ENCODE measurements at regions not wholly inside any gene's neighbourhood (a gene's known extent, or its start where the extent isn't known, plus 50 kb on each side); places are given as distances from the start of the nearest gene placed in this dataset.
"Not testable (repeated sequence)": the region's sequence is repeated elsewhere in the genome, so short reads cannot be mapped to it uniquely, and the experiment has no call there.

DNA sequence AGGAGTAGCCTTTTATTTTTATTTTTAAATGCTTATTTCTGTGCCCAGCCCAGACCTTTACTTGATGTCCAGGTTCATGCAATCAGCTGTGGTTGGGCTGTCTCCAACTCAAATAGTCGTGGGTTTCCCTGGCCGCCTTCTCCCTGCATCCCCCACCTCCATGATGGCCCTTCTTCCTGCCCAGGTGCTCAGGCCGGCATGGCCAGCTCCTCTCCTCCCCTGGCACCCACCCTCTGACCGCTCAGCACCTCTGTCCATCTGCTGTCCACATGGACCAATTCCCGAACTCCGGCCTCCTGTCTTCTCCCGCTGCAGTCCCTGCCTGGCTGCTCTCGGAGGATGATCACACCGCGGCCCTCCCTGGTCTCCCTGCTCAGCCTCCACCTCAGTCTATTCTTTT, 81.2 kb upstream of the SULF2 start:
- DNase-seq, result no peak

DNA sequence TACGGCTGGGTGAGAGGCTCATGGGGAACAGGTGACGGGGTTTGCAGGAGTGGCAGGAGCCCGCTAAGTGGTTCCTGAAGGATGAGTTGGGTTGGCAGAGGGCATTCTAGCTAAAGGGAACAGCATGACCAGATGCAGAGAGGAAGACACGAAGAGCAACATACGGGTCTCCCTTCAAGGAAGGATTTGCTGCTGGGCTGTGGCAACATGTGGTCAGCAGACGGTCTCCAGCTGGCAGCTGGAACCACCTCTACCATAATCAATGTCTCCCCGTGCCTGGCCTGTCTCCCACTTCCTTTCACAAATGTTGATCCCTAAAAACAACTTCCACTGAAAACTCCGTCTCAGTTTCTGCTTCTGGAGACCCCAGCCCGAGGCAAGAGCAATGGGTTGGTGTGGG, 80.6 kb upstream of the SULF2 start:
- DNase-seq, result no peak

DNA sequence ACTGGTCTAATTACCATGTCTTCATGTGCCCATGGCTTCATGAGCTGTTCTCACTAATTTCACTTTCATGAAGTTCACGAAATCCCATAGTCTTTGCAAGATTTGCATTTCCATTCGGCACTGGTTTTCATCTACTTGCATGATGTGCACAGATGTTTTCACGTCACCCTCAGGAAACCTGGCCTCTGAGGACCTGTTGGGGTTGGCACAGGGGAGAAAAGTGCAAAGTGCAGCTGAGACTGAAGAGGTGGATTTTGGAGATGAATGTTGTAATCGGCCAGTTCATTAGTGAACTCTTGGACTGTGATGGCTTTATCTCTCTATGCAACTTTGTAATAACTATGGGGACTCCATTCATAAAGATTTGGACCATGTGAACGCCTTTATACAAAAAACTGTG, 80.2 kb upstream of the SULF2 start:
- DNase-seq, result no peak

DNA sequence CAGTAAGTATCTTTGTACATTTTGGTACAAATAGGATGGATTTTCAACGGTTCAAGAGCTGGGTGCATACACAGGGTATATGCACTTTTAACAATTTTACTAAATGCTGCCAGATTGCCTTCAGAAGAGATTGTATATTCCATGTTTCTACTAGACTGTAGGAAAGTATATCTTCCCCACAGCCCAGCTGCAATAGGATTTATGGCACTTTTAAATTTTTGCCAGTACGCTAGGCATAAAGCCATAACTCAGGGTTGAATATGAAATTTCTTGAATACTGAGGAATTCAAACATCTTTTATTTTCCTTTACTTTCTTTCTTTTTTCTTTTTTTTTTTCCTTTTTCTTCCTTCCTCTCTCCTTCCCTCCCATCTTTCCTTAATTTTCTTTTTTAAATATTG, 78.7 kb upstream of the SULF2 start:
- no peak for DNase-seq

DNA sequence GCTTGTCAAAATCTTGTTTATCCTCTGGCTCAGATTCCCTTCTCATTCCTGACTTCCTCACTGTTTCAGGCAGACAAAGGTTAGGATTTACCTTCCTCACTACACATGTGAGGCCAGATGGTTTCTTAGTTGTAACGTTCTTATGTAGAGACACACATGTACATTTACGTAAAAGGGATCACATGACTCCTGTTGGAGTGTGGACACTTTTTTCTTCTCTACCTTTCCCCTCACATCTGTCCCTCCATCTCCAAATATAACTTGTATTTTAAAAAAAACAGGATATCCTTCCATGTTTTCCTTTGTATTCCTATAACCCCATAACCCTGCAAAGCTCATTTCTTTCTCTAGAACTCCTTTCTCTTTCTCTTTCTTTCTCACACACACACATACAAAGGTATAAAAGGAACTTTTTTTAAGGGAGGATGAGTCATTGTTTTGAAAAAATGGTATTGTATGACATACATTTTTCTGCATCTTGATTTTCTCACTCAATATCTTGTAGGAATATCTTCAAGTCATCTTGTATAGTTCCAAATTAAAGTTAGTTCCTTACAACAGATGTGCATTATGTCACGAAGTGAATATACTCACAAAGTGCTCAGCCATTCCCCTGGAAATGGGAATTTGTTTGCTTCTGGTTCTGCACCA, 78.2 kb upstream of the SULF2 start:
- no peak for DNase-seq

DNA sequence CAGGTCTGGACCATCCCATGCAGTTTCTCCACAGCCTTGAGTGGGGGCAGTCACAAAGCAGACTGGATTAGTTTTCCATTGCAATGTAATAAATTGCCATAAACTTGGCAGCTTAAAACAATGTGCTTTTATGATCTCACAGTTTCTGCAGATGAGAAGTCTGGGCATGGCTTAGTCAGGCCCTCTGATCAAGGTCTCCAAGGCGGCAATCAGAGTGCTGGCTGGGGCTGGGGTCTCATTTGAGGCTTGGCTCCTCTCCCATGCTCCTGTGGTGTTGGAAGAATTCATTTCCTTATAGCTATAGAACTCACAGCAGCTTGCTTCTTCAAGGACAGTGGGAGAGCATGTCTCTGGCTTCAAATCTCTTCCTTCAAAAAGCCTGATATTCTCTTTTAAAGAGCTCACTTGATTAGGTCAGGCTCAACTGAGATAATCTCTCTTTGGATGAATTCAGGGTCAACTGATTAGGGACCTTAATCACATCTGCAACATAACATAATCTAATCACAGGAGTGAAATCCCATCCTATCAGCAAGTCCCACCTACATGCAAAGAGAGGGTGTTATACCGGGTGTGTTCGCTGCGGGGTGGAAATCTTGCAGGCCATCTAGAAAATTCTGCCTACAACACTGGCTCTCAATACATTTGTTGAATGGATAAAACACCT, 77.4 kb upstream of the SULF2 start:
- DNase-seq, result peak; percentile 59

DNA sequence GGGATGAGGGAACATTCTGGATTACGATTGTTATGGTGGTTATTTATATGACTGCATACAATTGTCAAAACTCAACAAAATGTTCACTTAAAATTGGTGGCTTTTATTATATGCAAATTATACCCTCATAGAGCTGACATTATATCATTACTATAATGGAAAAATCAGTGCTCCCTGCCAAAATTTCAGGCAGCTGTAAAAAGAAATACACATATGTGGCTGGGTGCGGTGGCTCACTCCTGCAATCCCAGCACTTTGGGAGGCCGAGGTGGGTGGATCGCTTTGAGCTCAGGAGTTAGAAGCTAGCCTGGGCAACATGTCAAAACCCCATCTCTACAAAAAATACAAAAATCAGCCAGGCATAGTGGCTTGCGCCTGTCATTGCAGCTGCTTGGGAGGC, 75.8 kb upstream of the SULF2 start:
- no peak for DNase-seq

DNA sequence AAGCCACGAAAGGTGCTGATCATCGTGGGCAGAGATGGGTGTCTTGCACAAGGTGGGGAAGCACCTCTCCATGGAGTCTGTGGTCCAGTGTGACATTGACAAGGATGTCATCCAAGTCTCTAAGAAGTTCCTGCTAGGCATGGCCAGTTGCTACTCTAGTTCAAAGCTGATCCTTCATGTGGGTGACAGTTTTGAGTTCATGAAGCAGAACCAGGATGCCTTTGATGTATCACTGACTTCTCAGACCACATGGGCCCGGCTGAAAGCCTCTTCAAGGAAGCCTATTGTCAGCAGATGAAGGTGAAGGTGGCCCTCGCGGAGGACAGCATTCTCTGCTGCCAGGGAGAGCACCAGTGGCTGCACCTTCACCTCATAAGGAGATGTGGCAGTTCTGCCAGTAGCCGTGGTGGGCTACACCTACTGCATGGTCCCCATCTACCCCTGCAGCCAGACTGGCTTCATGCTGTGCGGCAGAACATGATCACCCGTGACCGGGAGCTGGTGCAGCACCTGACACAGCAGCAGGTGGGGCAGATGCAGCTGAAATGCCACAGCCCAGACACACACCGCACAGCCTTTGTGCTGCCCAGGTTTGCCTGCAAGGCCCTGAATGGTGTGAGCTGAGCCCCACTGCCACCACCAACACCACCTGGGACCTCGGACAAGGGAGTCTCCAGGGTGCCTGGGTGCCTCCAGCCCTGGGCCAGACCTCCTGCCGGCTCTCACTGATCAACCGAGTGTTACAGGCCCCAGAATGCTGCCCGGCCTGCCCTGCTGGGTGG, 75.0 kb upstream of the SULF2 start:
- no peak for DNase-seq

DNA sequence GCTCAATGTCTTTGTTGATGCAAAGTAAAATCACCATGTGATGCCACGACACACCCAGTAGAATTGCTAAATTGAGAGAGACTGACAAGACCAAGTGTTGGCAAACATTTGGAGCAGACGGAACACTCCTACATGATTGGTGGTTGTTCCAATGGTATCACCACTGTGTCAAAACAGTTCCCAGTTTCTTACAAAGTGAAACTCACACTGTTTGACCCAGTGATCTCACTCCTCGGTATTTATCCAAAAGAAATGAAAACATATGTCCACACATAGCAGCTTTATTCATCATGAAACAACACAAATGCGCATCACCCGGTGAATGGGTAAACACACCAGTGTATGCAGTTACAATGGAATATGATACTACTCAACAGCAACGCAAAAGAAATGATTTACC, 74.0 kb upstream of the SULF2 start:
- no peak for DNase-seq

DNA sequence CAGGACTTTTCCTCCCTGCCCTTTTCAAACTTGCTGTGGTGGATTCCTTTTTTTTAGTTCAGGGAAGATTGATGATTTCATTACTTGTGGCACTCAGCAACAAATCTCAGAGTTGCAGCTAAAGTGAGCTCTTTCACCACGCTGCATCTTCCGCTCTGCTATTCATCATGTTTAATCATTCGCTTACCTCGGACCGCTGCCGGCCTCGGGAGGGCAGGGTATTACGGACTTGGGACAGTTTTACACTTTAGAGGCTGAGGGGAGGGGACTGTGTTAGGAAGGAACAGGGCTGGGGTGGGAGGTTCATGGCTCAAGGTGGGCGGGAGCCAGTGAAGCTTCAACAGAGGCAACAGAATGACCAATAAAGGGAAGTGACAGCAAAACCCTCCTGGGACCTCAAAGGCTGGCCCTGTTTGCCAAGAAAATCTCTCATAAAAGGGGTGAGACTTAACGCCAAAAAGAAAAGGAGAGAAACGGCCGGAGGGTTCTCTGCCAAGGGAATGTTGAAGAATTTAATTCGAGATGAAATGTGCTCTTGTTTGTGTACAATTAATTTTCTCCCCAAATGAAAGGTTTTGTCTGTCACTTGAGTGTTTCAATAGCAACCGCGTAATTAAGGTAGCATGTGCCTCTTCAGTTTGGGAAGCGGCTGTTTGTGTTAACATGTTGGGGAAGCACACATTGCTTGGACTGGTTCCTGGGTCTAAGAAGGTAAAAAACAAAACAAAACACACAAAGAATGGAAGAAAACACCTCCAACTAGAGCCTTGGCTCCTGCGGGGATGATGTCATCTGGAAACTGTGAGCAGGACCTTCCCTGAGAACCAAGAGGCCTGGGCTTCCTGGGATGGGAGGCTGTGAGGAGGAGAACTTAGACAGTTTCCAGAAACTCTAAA, 72.5 kb upstream of the SULF2 start:
- DNase-seq, result peak; percentile 88

DNA sequence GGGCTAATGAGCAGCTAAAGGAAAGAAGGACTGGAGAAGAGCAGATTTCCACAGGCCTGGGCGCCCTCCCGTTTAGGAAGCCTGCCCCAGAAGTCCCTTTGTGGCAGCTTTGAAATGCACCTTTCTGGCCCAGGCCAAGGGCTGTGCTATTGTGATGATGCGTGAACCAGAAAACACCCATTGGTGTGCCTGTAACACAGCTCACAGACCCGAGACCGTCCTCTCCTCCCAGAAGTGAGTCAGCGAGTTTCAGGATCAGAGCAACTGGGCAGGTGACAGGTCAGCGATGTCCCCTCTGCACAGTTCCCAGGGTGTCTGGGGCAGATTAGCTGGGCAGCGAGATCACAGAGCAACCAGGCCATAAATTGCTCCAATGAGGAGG, 71.9 kb upstream of the SULF2 start:
- no peak for DNase-seq

DNA sequence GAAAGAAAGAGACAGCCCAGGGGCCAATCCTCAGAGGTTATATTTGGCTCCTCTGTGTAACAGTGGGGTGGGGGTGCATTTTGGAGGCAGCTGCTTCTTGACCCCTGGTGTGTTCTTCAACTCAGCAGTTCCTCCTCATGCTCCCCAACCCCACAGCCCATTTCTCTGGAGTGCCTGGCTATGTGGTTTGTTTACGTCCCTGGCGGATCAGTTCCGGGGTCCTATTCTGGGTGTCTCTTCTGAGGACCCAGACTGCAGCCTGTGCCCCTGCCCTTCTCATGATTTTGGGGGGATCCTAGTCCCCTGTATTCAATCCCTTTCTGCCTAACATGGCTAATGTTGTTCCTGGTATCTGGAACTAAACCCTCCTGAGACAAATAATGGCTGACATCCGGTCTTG, 70.5 kb upstream of the SULF2 start:
- DNase-seq, result no peak

DNA sequence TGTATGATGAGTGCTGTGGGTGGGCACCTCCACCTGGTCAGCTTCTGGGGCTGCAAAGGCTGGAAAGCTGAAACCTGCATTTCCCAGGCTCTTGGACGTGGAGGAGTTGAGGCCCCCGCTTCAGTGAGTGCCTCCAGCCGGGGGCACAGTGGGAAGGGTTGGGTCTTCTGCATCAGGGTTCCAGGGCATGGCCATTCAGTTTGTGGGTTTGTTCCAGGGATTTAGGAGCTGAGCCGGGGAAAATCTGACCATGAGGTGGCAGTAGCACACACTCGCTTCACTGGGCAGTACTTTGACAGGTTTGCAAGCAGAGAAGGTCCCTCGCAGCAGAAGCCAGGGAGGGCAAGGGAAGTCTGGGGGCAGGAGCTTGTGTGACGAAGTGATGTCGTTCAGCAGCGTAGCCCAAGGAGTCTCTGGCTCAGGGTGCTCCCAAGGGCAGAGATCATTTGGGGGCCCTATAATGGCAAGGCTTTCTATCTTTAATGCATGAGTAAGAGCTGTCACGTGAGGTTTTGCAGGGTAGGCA, 69.5 kb upstream of the SULF2 start:
- DNase-seq, result no peak

DNA sequence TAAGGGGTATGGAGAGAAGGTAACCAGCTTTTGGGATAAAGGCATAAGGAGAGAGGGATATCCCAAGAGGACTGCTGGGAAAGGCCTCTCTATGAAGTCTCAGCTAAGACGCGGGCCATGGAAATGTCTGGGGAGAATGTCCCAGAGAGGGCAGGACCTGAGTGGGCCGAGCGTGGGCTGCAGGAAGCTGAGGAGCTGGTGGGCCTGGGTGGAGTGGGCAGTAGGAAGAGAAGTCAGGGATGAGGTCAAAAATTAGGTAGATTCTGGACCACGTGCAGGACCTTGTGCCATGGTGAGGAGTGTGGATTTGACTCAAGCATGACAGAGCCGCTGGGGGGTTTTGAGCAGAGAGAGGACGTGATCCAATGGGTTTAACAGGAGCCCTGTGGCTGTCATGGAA, 66.5 kb upstream of the SULF2 start:
- no peak for DNase-seq

DNA sequence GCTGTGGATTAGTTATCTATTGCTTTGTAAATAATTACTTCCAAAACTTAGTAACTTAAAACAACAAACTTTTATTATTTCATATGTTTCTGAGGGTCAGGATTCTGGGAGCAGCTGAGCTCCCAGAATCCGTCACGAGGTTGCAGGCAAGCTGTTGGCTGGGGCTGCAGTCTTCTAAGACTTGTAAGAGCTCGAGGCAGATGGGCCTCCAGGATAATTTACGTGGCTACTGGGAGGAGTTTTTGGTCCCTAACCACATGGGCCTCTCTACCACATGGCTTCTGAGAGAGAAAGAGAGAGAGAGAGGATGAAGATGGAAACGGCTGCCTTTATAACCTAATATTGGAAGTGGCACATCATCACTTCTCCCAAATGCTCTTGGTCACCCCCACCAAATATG, 64.9 kb upstream of the SULF2 start:
- no peak for DNase-seq

DNA sequence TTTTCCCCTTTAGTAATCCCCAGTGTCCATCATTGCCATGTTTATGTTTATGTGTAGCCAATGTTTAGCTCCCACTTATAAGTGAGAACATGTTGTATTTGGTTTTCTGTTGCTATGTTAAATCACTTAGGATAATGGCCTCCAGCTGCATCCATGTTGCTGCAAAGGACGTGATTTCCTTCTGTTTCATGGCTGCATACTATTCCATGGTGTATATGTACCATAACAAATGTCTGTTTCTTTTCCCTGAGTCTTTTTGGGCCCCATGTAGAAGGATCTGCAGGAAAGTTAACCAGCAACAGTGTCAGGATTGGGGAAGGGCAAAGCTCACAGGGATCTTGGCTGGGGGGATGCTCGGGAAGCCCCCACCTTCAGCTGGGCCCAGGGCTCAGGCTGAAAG, 64.3 kb upstream of the SULF2 start:
- no peak for DNase-seq

DNA sequence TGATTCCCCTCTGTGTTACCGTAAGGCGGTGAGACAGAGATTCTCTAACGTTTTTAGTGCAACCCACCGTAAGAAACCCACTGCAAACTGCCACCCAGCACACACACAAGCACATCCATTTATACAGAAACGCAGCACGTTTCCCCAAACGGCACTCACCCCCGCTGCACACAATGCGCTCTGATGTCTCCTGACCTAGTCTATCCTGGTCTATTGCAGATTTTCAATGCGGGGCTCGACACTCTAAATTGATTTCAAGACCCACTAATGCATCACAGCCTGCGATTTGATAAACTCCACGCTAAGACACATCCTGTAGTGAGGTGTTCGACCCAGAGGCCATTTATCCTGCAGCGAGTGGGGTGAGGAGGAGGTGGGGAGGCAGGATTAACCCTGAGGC, 63.7 kb upstream of the SULF2 start:
- no peak for DNase-seq

DNA sequence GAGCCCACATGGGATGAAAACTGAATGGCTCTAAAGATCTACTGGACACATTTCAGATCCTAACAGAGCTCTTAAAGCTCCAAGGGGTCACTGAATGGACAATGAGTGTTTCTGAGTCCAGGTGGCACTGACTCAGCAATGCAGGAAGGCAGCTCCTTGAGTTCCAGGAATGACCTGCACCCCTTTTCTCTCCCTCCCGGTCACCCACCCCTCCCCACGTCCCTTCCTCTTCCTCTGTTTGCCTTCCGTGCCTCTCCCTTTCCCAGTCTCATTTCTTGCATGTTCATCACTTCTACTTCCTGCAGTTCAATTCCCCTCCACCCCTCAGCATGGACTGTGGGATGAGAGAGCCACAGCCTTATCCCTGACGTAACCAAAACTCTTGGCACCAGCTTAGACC, 63.3 kb upstream of the SULF2 start:
- DNase-seq, result not testable (repeated sequence)

DNA sequence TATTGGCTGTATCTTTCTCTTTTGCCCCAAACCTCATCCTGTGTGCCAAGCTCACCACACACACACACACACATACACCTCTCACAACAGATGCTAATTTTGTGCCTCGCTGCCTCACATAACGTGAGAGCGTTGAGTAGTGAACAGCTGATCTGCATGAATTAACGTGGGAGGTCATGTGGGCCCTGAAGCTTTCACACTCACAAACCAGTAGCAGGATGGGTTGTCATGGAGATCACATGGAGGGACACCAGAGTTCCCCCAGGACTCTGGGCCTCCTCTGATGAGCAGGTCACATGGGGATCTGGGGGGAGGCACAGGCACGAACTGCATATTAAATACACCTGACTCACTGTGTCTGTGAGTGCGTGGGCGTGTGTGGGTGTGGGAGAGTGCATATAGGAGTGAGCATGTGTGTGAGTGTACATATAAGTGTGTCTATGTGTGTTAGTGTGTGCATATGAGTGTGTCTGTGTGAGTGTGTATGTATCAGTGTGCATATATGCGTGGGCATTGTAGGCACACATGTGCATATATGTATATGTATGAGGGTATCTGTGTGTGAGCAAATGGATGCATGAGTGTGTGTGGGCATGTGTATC, 62.7 kb upstream of the SULF2 start:
- no peak for DNase-seq

DNA sequence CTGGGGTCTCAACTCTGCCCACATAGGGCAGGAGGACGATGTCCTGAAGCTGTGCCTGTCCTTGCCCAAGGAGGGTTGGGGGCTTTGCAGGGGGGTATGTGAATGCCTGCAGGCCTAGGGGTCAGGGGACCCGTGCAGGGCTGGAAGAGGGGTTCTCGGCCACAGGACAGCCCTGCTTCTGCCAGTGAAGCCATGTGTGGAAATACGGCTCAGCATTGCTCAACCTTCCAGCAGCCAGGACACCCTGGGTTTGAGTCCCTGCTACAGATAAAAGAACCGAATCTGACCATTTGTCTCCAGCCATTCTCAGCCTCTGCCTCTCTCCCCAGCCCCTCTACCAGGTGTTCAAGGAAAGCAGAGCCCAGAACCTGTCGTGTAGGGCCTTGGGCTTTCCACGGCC, 61.9 kb upstream of the SULF2 start:
- not testable (repeated sequence) for DNase-seq

DNA sequence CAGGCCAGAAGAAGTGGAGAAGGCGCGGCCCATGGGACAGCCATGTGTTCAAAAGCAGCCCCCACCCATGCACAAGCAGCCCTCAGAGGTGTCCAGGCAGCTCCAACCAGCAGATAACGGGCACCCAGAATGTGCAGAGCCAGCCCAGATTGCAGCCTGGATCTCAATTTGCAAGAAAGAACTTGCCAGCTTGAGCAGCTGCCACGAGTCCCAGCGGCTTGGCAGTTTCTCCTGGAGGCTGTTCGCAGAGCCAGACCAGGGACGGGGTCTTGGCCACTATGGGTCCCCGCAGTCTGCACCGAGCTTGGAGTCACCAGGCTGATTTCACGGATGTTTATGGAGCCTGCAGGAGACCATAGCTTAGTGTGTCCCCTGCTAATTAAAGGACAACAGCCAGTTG, 61.4 kb upstream of the SULF2 start:
- peak; percentile 49 for DNase-seq

DNA sequence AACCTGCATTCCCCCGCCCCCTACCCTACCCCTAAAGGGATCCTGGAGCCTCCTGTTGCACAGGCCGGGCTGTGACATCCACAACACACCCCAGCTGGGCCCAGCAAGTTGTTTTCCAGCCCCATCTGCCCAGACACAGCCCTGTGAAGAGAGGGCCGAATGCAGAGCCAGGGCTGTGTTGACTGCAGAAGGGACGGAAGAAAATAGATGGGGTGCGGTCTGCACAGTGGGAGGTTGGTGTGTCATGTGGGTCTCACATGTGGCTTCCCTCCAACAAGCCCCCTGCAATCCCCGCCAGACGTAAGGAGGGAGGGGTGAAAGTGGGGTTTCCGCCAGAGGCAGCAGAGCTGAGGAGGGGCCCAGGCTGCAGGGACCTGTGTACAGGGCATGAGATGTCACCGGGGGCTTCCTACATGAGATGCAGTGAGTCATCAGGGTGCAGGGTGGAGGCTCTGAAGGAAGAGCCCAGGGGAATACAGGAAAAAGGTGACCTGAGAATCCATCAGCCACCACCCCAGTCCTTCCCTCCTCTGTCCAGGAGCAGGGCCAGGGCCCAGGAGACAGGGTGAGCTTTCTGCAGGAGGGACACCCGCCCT, 60.2 kb upstream of the SULF2 start:
- DNase-seq, result not testable (repeated sequence)
